Omental fat pad (tissue), 3 donors: ENCODE measurements at regions not wholly inside any gene's neighbourhood (a gene's known extent, or its start where the extent isn't known, plus 50 kb on each side); places are given as distances from the start of the nearest gene placed in this dataset.

Source experiments
- ATAC-seq: fragments of 150-250 bp; one replicate; pipeline ENCODE4 v1.9.1; 2016; ENCODE audit warnings: mild to moderate bottlenecking, moderate library complexity; ENCODE audit not compliant: low FRiP score
- DNase-seq: peaks from one replicate; pipeline ENCODE4 v3.0.0-alpha.2; 2019; ENCODE audit warnings: low spot score
- CTCF ChIP-seq, 3 donors: fragments of 450-650 bp; IDR thresholded peaks; one replicate each; pipeline ENCODE4 v1.5.1; 2016 to 2017; ENCODE audit warnings: antibody characterized with exemption in 3 of 3, mild to moderate bottlenecking in 3 of 3, moderate library complexity in 2 of 3

GRCh38 chr5:111995701-111996100, 238.7 kb upstream of the NREP start:
- no peak for ATAC-seq

GRCh38 chr5:111993242-111993641, 236.2 kb upstream of the NREP start:
- TF ChIP-seq CTCF (IDR thresholded peaks at IDR 0.05), result no peak

More at GRCh38 chr5:111995701-111996100, 238.7 kb upstream of the NREP start:
- no peak for TF ChIP-seq CTCF (IDR thresholded peaks at IDR 0.05)
- no peak for DNase-seq

GRCh38 chr5:111984044-111984443, 227.1 kb upstream of the NREP start:
- DNase-seq (no peak), ATAC-seq (peak; percentile 62)
- TF ChIP-seq CTCF (IDR thresholded peaks at IDR 0.05), result no peak

More at GRCh38 chr5:111993242-111993641, 236.2 kb upstream of the NREP start:
- DNase-seq (no peak), ATAC-seq (no peak)

GRCh38 chr5:111983459-111983858, 226.5 kb upstream of the NREP start:
- TF ChIP-seq CTCF (IDR thresholded peaks at IDR 0.05), result no peak
- DNase-seq, result no peak
- no peak for ATAC-seq

- ATAC-seq, result no peak
- TF ChIP-seq CTCF (IDR thresholded peaks at IDR 0.05), result no peak
- no peak for DNase-seq
Observed at GRCh38 chr5:111977436-111977829, 220.4 kb upstream of the NREP start.

- DNase-seq (no peak), ATAC-seq (no peak)
- no peak for TF ChIP-seq CTCF (IDR thresholded peaks at IDR 0.05)
Observed at GRCh38 chr5:111976705-111977435, 219.9 kb upstream of the NREP start.

- TF ChIP-seq CTCF (IDR thresholded peaks at IDR 0.05), result no peak
- DNase-seq (no peak), ATAC-seq (no peak)
Observed at GRCh38 chr5:111975133-111975532, 218.1 kb upstream of the NREP start.
